Vagina (tissue), 2 donors: ENCODE measurements at regions not wholly inside any gene's neighbourhood (a gene's known extent, or its start where the extent isn't known, plus 50 kb on each side); places are given as distances from the start of the nearest gene placed in this dataset.

Experiments used
- POLR2A ChIP-seq, 2 donors: fragments of 450-650 bp; IDR thresholded peaks; one replicate each; pipeline ENCODE4 v1.6.1; 2017; ENCODE audit warnings: antibody characterized with exemption in 2 of 2, mild to moderate bottlenecking in 2 of 2, moderate library complexity in 2 of 2
- TF ChIP-seq, protein P1 (sequence below), 3 experiments: fragments of 450-650 bp in 2 of 3; fragments of 200-600 bp in 1 of 3; sonication (generic) in 1 of 3; IDR thresholded peaks; one replicate each; pipeline ENCODE4 v1.5.1; 2017 to 2019; ENCODE audit warnings: antibody characterized with exemption in 3 of 3, mild to moderate bottlenecking in 2 of 3, moderate library complexity in 2 of 3

DNA sequence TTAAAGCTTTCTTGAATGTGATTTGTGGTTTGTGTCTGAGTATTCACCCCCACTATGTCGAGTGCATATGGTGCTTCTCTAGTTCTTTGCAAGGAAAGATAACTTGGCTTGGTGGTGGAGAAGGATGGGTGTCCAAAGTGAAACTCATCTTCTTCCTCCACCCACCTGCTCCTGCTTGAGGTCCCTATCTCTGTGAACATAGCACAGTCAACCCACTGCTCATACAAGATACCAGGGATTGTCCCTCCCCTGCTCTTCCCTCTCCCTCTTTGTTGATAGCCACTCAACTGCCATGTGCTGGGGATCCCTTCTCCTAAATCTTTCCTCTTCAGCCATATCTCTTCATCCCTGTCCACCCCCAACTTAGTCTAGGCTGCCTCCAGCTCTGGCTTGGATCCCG, 176.5 kb downstream of the ASCL4 start:
- TF ChIP-seq POLR2A (IDR thresholded peaks at IDR 0.05), result no peak
- TF ChIP-seq, protein P1, sequence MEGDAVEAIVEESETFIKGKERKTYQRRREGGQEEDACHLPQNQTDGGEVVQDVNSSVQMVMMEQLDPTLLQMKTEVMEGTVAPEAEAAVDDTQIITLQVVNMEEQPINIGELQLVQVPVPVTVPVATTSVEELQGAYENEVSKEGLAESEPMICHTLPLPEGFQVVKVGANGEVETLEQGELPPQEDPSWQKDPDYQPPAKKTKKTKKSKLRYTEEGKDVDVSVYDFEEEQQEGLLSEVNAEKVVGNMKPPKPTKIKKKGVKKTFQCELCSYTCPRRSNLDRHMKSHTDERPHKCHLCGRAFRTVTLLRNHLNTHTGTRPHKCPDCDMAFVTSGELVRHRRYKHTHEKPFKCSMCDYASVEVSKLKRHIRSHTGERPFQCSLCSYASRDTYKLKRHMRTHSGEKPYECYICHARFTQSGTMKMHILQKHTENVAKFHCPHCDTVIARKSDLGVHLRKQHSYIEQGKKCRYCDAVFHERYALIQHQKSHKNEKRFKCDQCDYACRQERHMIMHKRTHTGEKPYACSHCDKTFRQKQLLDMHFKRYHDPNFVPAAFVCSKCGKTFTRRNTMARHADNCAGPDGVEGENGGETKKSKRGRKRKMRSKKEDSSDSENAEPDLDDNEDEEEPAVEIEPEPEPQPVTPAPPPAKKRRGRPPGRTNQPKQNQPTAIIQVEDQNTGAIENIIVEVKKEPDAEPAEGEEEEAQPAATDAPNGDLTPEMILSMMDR (IDR thresholded peaks at IDR 0.05), result no peak
